Choroid plexus epithelial cell (primary cell): ENCODE measurements at regions not wholly inside any gene's neighbourhood (a gene's known extent, or its start where the extent isn't known, plus 50 kb on each side); places are given as distances from the start of the nearest gene placed in this dataset.

ENCODE experiments used
- DNase-seq: peaks from one replicate; pipeline ENCODE4 v3.0.0-alpha.2; 2010; ENCODE audit warnings: low read depth
- H3K4me3 ChIP-seq: 2 replicates; pipeline ENCODE4 v1.5.1; 2011; ENCODE audit warnings: low read depth, mild to moderate bottlenecking, control low read depth, low read length, moderate library complexity
- TF ChIP-seq, protein P1 (sequence below): conservative IDR thresholded peaks from 2 replicates; pipeline ENCODE4 v1.5.1; 2011; ENCODE audit warnings: low read depth, mild to moderate bottlenecking, control low read depth, inconsistent platforms, low read length, moderate library complexity

DNA sequence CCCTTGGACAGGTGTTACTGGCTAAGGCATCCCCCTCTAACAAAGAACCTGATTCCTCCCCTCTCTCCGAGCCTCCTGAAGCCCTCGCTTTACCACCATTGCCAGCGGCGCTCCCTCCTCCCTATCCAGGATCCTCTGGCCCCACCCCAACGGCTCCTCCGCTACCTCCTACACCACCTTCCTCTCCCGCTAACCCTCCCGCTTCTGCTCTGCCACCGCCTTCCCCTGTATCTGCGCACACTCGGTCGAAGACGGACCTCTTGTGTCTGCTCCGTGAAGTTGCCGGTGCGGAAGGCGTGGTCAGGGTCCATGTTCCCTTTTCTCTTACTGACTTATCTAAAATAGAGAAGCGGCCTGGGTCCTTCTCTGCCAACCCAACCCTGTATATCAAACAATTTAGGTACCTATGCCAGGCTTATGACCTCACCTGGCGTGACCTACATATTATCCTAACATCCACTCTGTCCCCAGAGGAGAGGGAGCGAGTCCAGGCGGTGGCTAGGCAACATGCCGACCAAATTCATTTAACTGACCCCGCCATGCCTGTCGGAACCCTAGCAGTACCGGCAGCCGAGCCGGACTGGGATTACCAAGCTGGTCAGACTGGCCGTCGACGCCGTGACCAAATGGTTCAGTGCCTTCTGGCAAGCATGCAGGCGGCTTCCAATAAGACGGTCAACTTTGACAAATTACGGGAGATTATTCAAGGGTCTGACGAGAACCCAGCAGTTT lies 958.9 kb downstream of the RPA4 start:
- H3K4me3 ChIP-seq = no peak overlapping the region
- no peak for DNase-seq
- TF ChIP-seq, protein P1, sequence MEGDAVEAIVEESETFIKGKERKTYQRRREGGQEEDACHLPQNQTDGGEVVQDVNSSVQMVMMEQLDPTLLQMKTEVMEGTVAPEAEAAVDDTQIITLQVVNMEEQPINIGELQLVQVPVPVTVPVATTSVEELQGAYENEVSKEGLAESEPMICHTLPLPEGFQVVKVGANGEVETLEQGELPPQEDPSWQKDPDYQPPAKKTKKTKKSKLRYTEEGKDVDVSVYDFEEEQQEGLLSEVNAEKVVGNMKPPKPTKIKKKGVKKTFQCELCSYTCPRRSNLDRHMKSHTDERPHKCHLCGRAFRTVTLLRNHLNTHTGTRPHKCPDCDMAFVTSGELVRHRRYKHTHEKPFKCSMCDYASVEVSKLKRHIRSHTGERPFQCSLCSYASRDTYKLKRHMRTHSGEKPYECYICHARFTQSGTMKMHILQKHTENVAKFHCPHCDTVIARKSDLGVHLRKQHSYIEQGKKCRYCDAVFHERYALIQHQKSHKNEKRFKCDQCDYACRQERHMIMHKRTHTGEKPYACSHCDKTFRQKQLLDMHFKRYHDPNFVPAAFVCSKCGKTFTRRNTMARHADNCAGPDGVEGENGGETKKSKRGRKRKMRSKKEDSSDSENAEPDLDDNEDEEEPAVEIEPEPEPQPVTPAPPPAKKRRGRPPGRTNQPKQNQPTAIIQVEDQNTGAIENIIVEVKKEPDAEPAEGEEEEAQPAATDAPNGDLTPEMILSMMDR = no peak

DNA sequence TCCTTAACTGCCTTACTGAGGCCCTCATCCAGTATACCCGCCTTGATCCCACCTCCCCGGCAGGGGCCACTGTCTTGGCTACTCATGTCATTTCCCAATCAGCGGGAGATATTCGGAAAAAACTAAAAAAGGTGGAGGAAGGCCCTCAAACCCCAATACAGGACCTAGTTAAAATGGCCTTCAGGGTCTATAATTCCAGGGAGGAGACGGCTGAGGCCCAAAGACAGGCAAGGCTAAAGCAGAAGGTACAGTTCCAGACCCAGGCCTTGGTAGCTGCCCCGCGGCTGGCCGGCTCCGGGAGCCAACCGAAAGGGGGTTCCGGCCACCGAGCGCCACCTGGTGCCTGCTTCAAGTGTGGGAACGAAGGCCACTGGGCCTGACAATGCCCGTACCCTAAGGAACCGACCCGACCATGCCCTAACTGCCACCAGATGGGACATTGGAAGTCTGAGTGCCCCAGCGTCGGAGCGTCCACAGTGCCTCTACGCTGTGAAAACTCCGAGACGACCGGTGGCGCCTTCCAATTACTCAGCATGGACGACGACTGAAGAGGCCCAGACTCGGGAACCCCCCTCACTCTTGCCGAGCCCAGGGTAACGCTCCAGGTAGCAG lies 959.6 kb downstream of the RPA4 start:
- TF ChIP-seq, protein P1 = no peak
- DNase-seq = no peak
- H3K4me3 ChIP-seq = no peak overlapping the region

DNA sequence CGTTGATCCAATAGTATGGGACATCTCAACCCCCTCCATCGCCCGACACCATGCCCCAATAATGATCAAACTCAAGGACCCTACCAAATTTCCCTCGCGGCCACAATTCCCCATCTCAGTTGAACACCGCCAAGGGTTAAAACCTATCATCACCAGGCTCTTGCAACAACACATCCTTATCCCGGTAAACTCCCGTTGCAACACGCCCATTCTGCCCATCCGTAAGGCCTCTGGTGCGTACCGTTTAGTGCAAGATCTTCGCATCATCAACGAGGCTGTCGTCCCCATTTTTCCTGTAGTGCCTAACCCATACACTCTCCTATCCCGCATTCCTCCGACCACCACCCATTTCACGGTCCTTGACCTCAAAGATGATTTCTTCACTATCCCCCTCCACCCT lies 960.5 kb downstream of the RPA4 start:
- no peak overlapping the region for H3K4me3 ChIP-seq
- TF ChIP-seq, protein P1 = no peak
- no peak for DNase-seq

DNA sequence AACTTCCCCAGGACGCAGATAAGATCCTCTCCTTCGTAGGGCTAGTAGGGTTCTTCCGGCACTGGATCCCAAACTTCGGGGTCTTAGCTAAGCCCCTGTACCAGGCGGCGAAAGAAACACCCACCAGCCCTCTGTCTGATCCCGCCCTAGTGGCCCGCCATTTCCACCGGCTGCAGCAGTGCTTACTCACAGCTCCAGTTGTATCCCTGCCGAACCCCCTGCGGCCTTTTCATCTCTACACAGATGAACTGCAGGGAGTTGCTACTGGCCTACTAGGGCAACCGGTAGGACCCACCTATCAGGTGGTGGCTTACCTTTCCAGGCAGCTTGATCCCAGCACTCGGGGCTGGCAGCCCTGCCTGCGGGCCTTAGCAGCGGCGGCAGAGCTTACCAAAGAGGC lies 961.2 kb downstream of the RPA4 start:
- DNase-seq = no peak
- TF ChIP-seq, protein P1 = no peak
- H3K4me3 ChIP-seq = no peak overlapping the region

DNA sequence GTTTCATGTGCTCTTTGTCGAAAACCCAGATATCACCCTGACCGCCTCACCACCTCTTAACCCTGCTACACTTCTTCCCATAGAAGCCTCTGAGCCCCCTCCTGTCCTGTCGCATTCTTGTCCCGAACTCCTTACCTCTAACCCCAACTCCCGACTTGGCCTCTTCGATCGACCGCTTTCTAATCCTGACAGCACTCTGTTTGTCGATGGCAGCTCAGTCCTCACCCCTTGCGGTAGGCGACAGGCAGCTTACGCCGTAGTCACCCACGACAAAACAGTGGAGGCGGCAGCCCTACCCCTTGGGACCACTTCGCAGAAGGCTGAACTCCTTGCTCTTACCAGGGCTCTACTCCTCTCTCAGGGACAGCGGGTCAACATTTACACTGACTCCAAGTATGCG lies 961.7 kb downstream of the RPA4 start:
- no peak overlapping the region for H3K4me3 ChIP-seq
- TF ChIP-seq, protein P1 = no peak
- no peak for DNase-seq

DNA sequence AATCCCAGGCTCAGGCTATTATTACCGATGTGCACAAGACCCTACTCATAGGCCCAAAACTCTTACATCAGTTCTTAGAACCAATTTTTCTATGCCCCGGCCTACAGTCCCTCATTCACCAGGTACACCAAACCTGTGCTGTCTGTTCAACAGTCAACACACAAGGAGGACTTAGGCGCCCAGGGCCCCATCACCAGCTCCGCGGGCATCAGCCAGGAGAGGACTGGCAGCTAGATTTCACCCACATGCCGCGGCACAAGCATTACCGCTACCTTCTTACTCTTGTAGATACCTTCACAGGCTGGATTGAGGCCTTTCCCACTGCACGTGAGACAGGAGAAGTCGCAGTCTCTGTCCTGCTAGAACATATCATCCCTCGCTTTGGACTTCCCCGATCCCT lies 962.5 kb downstream of the RPA4 start:
- no peak for DNase-seq
- no peak overlapping the region for H3K4me3 ChIP-seq
- TF ChIP-seq, protein P1 = no peak
